HEK293T (cell line): ENCODE measurements at regions not wholly inside any gene's neighbourhood (a gene's known extent, or its start where the extent isn't known, plus 50 kb on each side); places are given as distances from the start of the nearest gene placed in this dataset.

ENCODE experiments used
- BHLHE40 ChIP-seq: fragments of 450-650 bp; IDR thresholded peaks from 2 replicates; pipeline ENCODE4 v1.6.1; 2016; ENCODE audit warnings: mild to moderate bottlenecking, moderate library complexity, borderline replicate concordance
- FOXA1 ChIP-seq: fragments of 450-650 bp; IDR thresholded peaks from 2 replicates; pipeline ENCODE4 v1.6.1; 2016; ENCODE audit warnings: mild to moderate bottlenecking
- FOXK2 ChIP-seq: fragments of 450-650 bp; IDR thresholded peaks from 2 replicates; pipeline ENCODE4 v1.6.1; 2016; ENCODE audit warnings: mild to moderate bottlenecking
- FOXM1 ChIP-seq: fragments of 450-650 bp; IDR thresholded peaks from 2 replicates; pipeline ENCODE4 v1.6.1; 2017; ENCODE audit warnings: mild to moderate bottlenecking, borderline replicate concordance
- LEF1 ChIP-seq: fragments of 450-650 bp; IDR thresholded peaks from 2 replicates; pipeline ENCODE4 v1.6.1; 2017; ENCODE audit warnings: mild to moderate bottlenecking, borderline replicate concordance
- SP1 ChIP-seq: fragments of 450-650 bp; IDR thresholded peaks from 2 replicates; pipeline ENCODE4 v1.6.1; 2017
- SUZ12 ChIP-seq: fragments of 450-650 bp; IDR thresholded peaks from 2 replicates; pipeline ENCODE4 v1.6.1; 2016; ENCODE audit warnings: mild to moderate bottlenecking
- TARDBP ChIP-seq: fragments of 450-650 bp; IDR thresholded peaks from 2 replicates; pipeline ENCODE4 v1.6.1; 2016
- TF ChIP-seq, protein P1 (sequence below): fragments of 450-650 bp; IDR thresholded peaks from 2 replicates; pipeline ENCODE4 v1.6.1; 2016

DNA sequence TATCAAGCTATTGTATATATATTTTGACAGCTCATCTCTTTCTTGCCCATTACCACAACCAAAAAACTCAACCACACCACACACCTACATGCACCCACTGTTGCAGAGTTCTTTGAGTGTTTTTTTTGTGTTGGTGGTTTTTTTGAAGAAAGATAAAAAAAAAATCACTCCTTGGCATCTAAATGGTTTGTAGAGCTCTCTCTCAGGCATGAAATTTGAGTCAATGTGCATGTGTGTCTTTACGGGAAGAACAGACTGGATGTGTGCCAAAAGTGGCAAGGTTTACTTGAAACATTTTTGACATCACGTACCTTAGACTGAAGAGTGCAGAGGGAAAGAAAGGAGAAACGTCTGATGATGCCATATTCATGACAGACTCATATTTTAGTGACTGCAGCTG, 154.2 kb downstream of the FHIP1A start:
- TF ChIP-seq SUZ12 (no peak), BHLHE40 (no peak), FOXM1 (no peak), FOXK2 (no peak), FOXA1 (no peak), TARDBP (no peak), SP1 (no peak), LEF1 (no peak)
- TF ChIP-seq, protein P1, sequence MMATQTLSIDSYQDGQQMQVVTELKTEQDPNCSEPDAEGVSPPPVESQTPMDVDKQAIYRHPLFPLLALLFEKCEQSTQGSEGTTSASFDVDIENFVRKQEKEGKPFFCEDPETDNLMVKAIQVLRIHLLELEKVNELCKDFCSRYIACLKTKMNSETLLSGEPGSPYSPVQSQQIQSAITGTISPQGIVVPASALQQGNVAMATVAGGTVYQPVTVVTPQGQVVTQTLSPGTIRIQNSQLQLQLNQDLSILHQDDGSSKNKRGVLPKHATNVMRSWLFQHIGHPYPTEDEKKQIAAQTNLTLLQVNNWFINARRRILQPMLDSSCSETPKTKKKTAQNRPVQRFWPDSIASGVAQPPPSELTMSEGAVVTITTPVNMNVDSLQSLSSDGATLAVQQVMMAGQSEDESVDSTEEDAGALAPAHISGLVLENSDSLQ = no peak
